NCI-H1694 treated with DMSO at 0.1 percent for 48 hours (cell line): ENCODE measurements at regions not wholly inside any gene's neighbourhood (a gene's known extent, or its start where the extent isn't known, plus 50 kb on each side); places are given as distances from the start of the nearest gene placed in this dataset.

ENCODE experiments used
- DNase-seq: peaks from one replicate; lab custom pipeline; 2025; lab: John Stamatoyannopoulos, UW

DNA sequence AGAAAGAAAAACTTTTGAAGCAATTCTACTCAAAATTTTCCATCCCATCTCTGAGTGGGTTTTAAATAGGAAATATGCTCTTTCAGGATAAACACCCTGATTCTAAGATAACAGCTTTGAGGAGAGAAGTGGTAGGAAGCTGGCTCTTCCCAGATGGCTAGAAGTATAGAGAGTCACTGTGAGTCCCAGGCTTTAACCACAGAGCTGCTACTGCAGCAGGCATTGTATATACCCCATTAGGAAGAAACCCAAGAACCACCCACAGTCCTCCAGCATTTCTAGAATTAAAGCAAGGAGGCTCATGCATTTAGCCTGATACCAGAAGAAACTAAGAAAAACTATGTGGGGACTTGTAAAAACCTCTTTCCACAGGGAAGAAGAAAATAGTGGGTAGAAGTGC, 1405.6 kb upstream of the TENM4 start:
- no peak for DNase-seq

DNA sequence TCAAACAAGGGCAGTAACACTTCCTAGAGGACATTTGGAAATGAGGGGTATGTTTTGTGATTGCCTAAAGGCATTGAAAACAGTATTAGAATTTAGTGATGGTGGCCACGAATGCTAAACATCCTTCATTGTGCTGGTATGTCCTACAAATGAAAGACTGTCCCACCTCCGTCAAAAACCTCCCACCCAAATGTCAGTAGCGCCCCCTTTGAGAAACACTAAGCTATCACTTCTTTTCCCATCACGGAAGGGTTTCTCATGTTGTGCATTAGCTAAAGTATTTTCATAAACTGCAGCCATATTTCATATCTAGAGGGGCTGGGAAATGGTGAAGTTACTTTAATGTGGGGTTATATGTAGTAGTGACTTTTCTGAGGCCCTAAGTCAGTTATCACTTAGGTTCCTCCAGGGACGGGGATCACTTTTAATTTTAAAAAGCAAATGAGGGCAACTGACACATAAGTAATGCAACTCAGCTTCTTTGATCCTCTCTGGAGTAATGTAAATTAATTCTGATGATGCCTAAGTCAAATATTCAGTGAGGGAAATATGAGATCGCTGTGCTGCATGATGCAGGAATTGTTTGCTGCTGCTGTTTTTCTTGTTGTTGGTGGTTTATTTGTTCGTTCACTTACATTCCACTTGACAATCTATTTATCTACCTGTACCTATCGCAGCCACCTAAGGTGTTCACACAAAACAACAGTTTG, 1403.4 kb upstream of the TENM4 start:
- no peak for DNase-seq

DNA sequence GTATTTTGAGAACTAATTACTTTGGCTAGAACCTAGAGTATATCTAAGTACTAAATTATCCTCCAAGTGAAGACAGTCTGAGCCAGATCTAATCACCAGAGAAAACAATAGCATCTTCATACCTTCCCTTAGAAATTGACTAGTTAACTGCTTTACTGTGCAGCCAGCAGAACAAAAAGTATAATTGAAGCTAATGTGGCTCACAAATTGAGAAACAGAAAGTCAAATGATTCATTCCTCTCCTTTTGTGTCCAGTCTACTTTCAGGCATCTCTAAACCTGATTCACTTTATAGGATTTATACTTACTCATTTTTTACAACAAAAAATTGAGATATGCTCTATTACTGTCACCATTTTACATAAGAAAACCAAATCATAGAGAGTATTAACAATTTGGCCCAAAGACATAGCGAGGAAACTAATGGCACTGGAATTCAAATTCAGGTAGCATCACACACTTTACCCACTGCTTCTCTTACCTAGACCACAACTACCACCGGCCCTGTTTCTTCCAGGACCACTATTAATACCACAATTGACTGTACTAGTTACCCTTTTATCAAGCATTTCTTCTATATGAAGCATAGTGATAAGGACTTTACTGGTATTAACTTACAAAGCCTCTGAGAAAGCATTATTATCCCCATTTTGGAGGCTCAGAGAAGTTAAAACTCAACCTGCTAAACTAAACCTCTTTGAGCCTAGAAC, 1402.6 kb upstream of the TENM4 start:
- DNase-seq = no peak

DNA sequence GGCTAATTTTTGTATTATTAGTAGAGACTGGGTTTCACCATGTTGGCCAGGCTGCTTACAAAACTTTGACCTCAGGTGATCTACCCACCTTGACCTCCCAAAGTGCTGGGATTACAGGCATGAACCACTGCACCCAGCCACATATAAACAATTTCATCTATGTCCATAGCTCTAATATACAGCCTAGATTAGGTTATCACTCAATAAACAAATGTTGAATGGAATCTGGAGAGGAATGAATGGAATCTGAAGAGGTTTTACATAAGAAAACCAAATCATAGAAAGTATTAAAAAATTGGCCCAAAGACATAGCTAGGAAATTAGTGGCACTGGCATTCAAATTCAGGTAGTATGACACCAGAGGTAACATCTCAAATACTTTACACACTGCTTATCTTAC, 1401.4 kb upstream of the TENM4 start:
- no peak for DNase-seq

DNA sequence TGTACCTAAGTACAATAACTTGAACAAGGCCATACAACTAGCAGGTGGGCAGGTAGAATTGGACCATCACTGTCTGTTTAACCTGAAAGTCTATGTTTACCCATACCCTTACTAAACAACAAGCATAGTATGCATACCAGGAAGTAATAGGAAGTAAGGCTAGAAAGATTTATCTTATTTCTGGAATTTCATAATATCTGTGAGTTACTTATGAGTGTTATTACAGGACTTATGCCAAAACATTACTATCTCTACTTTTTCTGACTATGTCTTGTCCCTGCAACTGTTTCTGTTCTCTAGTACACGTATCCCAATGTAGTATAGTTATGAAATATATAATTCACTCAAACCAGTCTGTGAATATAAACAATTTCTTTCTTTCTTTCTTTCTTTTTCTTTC, 1400.8 kb upstream of the TENM4 start:
- DNase-seq = no peak

DNA sequence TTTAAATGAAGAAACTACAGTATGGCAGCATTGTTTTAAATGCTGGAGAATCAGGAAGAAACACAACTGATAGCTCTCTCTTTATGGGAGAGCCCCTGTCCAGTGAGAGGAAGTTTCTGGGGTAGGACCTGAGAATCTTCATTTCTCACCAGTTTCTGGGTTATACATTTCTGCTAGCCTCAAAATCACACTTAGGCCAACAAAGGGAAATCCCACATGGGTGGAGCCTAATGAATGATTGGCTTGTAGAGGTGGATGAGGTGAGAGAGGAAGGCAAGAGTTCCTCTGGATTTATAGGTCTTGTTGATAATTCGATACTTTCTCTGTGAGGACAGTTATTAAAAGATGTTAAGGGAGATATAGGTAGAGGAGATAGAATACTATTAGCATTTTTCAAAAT, 1397.3 kb upstream of the TENM4 start:
- no peak for DNase-seq

DNA sequence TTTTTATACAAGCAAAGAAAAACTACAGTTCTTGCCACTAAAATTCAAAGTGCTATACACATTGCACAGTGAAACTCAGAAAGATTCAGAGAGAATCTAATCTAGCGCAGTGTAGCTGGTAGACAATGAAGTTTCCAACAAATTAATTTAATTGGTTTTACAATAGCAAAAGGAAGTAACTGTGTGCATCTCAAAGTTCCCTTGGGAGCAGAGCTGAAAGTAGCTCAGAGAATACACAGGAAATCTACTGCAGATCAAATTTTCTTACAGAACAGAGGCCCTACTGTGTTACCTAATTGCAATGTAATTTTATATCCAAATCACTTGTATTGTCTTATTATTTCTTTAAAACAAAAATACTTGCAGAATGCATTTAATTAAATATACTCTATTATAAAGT, 1396.2 kb upstream of the TENM4 start:
- no peak for DNase-seq

DNA sequence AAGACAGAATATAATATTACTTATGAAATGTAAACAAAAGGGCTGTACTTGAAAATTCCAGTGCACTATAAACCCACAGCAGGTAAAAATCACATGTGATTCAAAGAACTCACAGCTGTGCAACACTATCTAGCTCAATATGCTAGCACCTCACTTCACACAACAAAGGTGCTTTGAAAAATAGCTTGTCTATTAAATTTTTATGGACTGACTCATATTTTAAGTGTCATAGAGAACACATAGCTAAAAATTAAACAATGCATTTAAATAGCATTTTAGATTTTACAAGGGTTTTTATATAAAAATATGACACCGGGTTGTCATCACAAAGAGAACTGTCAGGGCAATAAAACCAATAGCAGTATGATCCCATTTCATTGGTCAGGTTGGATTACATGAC, 1390.5 kb upstream of the TENM4 start:
- DNase-seq = no peak

DNA sequence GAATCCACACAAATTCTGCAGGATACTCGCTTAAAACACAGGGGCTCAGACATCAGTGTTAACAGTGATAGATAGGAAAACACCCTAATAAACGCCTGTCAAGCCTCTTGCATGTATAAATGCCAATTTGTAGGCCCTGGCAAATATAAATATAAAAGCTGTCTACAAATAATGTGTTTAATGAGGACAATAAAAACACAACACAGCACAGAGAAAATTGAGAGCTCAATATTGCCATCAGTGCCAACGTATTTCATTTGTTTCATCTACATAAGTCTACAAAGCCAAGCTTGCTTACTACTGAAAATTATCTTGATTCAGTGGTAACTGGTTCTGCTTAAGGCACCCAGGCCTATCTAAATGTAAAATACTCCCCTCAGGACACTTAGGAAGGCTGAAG, 1387.0 kb upstream of the TENM4 start:
- no peak for DNase-seq

DNA sequence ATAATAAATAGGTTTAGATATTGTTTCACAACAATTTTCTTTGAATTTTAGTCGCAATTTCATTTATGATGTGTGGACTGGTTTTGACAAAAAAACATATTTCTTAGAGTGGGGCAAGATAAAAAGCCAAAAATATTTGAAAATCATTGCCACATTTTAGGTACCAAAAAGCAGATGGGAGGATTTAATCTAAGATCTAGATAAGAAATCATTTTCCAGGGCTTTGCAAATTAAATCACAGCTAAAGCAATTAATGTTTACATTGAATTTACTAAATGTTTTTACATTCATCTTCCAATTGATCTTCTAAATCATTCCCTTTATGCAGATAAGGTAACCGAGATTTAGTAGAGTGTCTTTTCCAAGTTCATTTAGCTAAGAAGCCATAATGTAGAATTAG, 1386.0 kb upstream of the TENM4 start:
- DNase-seq = no peak

DNA sequence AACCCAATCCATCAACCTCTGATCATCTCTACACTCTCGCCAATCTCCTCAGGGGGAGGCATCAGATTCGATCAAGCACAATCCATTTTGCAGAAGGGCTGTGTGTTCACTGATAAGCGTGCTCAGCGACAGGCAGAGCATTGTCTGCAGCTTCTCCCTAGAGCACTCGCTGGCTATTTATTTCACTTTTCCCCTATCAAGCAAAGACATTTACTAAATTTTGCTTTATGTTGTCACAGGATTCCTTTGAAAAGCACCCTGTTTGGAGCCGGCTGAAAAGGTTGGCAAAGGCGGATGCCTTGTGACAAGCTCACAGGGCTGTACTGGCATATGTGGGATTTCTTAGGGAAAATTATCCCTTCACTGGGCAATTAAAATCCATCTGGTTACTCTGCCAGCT, 1381.5 kb upstream of the TENM4 start:
- DNase-seq = peak; percentile 79

DNA sequence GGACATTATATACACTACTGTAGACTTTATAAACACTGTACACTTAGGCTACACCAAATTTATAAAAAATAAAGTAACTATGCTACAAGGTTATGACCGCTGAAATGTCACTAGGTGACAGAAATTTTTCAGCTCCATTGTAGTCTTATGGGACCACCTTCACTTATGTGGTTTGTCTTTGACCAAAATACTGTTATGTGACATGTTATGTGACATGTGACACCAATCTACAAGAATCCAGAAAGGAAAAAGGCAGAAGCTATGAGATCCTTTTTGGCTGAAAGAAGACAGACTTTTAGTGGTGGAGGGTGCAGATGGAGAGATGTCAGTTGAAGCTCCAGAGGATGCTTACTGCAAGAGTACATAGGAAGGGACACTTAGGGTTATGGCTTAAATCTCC, 1378.4 kb upstream of the TENM4 start:
- no peak for DNase-seq

DNA sequence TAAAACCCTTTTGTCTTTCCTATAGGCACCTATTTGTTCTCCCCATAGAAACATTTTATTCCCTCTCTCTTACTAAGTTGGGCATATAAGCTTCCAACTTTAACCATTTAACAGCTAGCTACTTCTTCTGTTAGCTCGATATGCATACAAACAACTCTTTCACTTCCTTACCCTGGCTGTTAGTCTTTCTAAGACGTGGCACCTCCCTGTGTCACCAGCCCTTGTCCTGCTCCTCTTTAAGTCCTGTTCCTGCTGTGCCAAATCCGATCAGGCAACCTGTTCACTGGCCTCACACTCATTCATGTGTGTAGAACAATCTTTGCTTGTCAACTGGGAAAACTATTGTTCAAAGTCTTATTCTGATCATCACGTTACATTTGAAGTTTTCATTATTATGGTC, 1376.1 kb upstream of the TENM4 start:
- DNase-seq = no peak

DNA sequence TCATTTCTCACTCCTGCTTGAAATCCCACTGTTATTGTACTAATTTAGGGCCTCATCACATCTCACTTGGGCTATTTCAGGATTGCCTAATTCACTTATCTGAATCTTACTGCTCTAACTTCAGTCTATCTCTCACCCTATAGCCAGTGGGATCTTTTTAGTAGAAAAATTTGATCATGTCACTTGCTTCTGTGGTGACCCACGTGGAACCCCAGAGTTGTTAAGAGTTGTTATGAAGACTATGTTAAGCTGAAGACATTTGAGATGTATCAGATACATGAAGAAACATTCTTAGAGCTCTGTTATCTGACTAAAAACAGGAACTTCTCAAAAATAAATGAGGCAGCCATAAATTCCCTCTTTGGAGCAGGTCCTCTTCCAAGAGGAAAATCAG, 1375.6 kb upstream of the TENM4 start:
- no peak for DNase-seq

DNA sequence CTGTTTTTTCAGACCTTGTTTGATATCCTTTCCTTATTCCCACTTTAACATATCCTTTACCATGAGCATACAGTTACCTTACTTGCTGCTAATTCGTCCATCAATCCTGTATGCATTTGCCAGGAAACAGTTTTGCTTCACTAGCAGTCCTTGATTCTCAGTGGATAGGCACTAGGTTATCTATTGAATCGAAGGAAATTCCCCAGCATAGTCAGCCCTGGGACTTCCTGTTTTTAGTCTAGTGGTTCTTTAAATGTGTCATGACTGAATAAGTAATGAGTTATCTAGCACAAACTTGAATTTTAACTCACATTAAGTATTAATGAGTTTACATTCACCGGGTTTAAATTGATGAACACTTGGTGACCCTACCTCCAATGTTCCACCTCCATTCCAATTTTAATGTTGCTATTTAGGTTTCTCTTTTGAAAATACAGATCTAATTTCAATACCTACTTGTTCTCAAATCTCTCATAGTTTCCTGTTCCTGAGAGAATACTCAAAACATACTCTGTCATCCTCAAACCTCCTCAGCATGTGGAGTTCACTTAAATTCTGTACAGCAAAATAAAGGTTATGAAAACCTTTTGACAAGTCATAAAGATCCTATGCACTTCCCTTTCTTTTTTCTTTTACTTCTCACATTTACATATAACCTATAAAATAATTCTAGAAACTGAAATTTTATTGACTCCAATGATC, 1375.1 kb upstream of the TENM4 start:
- DNase-seq = no peak

DNA sequence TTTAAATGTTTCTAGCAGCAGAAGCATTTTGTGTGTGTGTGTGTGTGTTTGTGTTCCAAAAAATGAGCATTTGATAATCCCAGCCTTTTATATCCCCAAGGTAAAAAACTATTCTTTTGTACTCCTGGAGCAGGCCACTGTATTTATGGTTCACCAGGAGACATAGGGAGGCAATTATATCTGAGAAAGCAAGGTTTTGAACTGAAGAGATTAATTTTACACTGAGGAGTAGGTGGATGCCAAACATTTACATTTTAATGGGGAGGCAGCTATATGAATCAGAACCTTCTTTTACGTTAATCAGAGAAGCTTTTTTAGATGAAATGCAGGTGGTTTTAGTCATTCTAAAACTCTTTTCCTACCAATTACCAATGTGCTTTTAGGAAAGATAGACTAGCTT, 1374.0 kb upstream of the TENM4 start:
- DNase-seq = no peak

DNA sequence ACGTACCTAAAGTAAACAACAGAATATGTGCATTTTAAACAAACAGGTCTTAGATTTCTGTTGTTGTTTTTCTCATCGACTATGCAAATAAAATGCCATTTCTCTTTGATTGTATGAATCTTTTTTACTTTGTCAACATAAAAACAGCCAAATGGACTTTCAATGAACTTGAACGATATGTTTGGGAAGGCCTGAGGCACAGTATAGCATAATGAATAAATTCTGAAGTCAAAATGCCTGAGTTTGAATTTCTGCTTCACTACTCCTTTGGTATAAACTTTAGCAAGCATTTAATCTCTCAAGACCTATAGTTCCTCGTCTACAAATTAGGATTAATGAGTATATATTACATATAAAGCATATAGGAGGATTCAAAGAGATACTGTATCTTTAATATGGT, 1369.9 kb upstream of the TENM4 start:
- no peak for DNase-seq

DNA sequence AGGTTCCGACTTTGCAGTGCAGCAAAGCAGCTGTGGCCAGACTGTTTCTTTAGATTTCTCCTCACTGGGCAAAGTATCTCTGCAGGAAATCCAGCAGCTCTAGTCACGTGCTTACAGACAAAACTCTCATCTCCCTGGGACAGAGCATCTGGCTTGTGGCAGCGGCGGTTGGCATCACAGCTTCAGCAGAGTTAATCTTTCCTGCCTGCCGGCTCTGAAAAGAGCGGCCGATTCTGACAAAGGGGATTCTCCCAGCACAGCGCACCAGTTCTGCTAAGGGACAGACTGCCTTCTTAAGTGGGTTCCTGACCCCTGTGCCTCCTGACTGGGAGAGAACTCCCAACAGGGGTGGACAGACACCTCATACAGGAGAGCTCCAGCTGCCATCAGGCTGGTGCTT, 1357.3 kb upstream of the TENM4 start:
- DNase-seq = no peak

DNA sequence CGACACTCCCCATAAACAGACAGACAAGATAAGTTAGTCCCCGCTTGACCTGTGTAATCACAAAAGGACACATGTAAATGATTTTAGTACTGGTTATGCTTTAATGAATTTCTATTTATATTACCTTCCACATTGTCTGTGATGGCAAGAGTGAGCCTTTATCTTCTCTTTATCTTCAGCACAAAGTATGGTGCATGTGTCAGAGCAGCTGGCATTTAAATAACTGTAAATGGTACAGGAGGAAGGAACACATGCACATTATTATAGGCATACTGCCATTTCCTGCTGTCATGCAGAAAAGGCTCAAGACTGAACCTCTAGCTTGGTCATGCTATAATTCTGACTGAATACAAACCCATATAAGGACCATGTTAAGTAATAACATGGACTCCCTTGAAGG, 1342.7 kb upstream of the TENM4 start:
- no peak for DNase-seq

DNA sequence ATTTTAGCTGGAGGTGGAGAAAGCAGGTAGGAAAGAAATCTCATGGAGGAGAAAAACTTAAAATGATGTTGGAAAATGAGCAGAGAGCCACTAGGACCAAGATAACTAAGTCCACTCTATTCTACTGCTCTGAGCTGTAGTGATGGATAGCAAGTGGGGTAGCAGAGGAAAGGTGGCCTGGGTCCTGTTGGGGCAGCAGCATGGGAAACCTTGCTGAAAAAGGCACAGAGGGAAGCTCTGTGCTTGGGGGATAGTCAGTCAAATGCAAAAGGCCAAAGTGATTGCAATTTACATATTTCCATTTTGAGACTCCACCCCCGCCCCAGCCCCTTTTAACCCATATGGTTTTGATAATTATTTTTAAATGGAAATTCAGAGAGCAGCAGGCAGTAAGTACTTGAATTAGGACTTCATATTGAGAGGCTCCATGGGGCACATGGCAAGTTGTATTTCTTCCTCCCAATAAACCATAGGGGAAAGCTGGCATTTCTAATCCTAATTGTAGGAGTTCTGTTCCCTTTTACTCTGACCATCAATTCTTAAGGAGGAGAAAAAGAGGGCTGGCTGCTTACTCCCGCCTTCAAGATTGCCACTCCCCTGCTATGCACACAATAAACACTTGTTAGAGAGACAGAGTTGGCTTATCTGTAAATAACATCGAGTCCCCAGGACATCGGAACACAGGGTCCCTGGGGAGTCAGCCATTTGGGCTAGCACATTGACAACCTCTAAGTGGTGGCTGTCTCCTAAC, 1341.5 kb upstream of the TENM4 start:
- no peak for DNase-seq

DNA sequence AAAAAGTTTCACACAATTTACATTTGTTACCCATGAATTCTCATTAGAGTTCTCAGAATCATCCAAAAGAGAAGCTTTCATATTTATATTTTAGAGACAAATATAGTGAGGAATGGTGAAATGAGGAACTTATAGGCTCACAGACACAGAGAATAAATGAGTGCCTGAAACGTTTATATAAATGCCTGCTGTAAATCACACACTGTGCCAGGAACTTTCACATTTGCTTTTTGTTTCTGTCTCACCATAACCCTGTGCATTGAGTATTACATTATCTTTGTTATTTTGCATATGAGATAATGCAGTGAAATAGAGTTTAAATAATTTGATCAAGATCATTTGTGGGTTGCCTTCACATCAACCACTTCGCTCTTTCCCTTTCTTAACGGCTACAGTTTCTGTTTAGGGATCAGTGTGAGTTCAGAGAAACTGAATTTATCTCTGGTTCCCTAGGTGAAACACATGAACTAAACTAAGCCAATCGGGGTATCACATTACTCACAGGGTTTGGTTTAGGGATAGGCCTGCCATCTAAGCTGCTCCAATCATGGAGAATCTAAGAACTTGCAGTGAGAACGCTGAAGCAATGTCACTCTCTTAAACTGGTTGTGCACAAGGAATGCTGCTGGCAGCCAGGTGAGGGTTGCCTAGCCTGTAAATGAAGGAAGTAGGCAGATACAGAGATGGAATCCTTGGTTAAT, 1339.2 kb upstream of the TENM4 start:
- no peak for DNase-seq

DNA sequence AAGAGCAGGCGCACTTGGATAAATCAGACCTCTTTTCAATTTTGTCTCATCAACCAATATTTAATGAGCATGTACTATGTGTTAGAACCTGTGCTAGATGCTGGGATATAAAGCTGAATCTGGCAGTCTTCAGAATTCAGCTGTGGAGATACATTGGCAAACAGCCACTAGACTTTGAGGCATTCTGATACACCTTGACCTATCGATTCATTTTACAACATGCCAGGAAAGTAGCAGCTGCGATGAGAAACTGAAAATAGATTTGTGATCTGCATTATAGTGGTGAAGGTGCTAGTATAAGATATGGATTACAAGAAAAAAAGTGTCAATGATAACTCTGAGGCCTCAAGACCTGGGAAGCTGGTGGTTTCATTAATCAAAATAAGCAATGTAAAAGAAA, 1338.1 kb upstream of the TENM4 start:
- no peak for DNase-seq
